GM12875 (cell line): ENCODE measurements at regions not wholly inside any gene's neighbourhood (a gene's known extent, or its start where the extent isn't known, plus 50 kb on each side); places are given as distances from the start of the nearest gene placed in this dataset.

ENCODE experiments used
- H3K4me3 ChIP-seq: one replicate; pipeline ENCODE4 v1.5.1; 2011; ENCODE audit warnings: low read depth, low read length, control low read depth
- TF ChIP-seq, protein P1 (sequence below): IDR thresholded peaks from 2 replicates; pipeline ENCODE4 v1.5.1; 2011; ENCODE audit warnings: low read depth, mild to moderate bottlenecking, control low read depth, inconsistent platforms, low read length, moderate library complexity, borderline replicate concordance; ENCODE audit not compliant: insufficient read depth

DNA sequence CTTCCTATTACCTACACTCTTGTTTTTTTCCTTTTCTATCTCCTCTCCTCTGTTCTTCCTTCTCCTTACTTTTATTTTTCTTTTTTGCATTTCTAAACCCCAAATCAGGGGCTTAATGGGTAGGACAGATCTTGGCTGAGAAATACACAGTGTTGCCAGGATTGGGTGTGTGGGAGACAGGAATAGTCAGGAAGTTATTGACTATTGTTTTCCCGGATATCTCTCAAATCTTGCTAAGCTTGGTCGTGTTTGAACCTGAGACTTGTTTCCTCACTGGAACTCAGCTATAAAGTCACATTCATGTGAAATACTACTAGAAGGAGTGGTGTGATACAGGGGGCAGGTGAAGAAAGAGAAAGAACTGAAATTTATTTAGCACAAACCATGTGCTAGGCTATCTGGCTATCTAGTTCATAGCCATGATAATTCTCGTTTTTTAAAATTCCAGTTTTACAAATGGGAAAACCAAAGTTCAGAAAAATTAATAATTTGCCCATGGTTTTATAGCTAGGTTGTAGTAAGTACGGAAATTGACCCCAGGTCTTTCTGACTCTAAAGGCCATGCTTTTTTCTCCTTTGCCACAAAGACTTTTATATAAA is 343.2 kb upstream of the UMPS start:
- TF ChIP-seq, protein P1, sequence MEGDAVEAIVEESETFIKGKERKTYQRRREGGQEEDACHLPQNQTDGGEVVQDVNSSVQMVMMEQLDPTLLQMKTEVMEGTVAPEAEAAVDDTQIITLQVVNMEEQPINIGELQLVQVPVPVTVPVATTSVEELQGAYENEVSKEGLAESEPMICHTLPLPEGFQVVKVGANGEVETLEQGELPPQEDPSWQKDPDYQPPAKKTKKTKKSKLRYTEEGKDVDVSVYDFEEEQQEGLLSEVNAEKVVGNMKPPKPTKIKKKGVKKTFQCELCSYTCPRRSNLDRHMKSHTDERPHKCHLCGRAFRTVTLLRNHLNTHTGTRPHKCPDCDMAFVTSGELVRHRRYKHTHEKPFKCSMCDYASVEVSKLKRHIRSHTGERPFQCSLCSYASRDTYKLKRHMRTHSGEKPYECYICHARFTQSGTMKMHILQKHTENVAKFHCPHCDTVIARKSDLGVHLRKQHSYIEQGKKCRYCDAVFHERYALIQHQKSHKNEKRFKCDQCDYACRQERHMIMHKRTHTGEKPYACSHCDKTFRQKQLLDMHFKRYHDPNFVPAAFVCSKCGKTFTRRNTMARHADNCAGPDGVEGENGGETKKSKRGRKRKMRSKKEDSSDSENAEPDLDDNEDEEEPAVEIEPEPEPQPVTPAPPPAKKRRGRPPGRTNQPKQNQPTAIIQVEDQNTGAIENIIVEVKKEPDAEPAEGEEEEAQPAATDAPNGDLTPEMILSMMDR: no peak
- no peak overlapping the region for H3K4me3 ChIP-seq

DNA sequence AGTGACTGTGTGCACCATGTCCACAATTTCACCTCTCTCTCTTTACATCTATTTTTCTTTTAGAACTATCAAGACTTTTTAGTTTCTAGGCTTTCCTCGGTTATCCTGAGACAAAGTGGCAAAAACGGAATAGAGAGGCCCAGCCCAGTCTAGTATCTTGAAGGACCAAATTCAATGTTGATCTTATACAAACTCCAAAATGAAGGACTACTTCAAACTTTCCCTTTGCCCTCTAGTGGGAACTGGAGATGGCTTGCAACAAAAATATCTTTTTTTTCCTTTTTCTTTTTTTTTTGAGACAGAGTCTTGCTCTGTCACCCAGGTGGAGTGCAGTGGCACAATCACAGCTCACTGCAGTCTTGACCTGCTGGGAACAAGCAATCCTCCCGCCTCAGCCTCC is 338.5 kb upstream of the UMPS start:
- TF ChIP-seq, protein P1: no peak

DNA sequence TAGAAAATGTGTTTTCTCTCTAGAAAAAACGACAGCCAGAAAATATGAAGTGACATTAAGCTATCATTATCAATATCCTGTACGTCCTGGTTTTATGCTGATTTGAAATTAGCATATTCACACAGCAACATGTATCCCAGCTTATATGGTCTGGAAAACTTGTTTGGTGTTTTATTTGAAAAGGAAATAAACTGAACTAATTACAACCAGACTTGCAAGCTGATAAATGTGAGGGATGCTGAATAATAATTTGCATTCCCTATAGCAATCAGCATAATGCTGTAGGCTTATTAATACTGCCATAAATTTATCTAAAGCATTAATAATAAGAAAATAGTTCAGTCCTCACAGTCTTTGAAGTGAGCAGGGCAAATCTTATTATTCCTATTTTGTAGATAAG is 336.9 kb upstream of the UMPS start:
- H3K4me3 ChIP-seq: no peak overlapping the region
- TF ChIP-seq, protein P1: no peak

More for the DNA sequence above, 338.5 kb upstream of the UMPS start:
- H3K4me3 ChIP-seq: no peak overlapping the region

DNA sequence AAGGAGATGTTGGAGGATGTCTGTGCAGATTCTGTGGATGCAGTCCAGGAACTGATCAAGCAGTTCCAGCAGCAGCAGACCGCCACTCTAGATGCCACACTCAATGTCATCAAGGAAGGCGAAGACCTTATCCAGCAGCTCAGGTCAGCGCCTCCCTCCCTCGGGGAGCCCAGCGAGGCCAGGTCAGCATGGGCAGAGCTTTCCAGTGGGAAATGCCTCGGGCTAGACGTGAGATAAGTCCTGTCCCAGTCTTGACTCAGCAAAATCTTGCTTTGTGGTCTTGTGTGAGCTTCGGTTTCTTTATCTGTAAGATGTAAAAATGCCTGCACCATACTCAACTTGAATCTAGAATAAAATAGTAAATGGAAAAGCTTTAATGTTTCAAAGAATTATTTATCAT is 335.1 kb upstream of the UMPS start:
- TF ChIP-seq, protein P1: no peak
- H3K4me3 ChIP-seq: no peak overlapping the region

DNA sequence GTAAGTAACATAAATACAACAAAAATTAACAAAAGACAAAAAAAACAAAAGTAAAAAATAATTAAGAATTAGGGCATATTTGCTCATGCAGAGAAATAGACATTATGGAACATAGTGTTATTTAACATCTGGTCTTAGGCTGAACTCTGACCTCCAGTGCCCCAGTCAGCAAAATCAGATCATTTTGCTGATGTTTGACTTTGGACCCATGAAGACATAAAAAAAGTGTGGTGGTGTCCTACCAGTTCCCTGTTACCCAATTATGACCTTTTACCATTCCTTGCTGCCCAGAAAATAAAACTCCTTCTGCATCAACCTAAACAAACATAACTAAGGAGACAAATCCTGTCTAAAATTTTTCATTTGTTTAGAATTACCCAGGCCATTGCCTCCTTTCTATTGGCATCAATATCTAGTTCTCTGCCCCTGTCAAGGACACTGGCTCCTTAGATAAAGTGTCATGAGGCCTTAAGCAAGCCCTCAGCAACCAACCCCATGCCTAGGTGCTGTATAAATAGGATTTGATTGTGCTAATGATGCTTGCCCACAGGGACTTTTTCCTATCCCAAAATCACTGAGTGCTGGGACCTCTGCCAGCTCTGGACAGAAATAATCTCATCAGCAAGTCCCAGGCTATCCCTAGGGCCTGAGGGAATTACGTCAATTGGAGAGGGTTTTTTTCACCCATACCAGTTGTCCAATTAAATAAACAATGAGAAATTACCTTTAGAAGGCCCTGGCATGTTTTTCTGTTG is 334.5 kb upstream of the UMPS start:
- TF ChIP-seq, protein P1: no peak
- no peak overlapping the region for H3K4me3 ChIP-seq

DNA sequence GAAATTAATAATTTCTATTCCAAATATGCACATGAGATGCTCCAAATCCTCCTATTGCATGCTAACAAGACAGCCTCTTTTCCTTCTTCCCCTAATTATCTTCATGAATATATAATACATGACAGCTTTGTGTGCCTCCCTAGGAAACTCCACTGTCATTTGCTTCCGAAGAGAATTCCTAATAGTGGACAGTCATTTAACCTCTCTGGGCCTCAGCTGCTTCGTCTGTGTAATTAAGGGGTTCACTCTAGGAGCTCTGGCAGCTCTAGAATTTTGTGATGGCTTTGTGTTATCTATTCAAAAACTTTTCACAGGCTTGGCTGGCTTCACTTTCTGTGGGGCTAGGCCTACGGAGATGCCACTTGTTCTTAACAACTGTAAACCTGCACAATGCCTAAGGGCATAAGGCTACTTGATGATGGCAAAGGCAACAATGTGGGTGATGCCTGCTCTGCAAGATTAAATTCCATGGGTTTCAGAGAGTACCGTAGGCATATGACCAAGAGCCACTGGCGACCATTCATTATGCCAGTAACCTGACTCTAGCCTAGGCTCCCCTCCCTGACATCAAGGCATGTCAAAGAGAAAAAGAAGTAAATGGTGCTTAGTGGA is 333.8 kb upstream of the UMPS start:
- no peak overlapping the region for H3K4me3 ChIP-seq
- TF ChIP-seq, protein P1: no peak
